ENCODE measurements at regions not wholly inside any gene's neighbourhood (a gene's known extent, or its start where the extent isn't known, plus 50 kb on each side); places are given as distances from the start of the nearest gene placed in this dataset.

- no peak for DNase-seq
These were observed 78.3 kb downstream of the RAMP3 start for GRCh38 chr7:45235905-45236304.

GRCh38 chr7:45236666-45237065 lies 79.1 kb downstream of the RAMP3 start:
- DNase-seq: no peak

DNA sequence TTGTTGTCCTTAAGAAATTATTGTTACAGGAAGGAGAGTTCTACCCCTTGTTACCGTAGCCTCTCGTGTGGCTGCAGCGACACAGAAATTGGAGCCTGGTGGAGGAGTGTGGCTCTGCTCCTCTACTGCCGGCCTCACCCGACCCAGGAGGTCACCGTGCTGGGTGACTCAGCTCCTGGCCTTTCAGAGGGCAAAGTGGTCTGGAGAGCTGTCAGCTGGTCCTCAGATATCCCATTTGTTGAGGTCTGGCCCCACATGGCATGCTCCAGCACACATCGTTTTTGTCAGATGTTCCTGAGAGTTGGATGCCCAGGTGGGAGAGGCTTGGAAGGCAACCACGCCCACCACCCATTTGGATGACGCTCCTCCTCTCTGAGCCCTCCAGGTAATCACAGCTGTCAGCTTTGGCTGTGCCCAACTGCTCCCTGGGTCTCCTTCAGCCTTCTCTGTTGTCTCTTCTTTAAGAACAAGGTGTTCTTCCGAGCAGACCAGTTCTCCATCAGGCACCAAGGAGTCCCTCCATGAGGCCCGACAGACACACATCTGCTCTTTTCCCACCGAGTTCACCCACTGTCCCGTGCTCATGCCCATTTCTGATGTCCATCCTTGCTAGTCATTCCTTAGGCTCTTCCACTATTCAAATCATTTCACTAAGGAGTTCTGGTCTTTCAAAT lies 80.3 kb downstream of the RAMP3 start:
- no peak for DNase-seq

DNA sequence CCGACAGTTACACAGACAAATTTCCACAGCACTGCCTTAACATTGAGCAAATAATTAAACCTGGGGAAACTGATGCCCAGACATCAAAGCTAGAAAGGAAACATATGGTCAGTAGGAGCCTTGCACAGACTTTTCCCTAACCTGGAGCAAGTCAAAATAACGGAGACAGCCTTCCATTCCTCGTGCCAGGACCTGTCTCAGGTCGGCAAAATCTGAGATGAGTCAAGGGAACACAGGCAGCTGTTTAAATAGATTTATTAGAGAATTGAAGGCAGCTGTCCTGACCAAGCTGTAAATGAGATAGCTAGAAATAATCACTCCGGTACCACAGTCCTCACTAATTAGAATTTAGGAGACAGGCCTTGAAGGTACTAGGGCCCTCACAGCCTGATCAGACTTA lies 81.2 kb downstream of the RAMP3 start:
- DNase-seq: no peak

GRCh38 chr7:45239486-45239885 lies 81.9 kb downstream of the RAMP3 start:
- DNase-seq: no peak

DNA sequence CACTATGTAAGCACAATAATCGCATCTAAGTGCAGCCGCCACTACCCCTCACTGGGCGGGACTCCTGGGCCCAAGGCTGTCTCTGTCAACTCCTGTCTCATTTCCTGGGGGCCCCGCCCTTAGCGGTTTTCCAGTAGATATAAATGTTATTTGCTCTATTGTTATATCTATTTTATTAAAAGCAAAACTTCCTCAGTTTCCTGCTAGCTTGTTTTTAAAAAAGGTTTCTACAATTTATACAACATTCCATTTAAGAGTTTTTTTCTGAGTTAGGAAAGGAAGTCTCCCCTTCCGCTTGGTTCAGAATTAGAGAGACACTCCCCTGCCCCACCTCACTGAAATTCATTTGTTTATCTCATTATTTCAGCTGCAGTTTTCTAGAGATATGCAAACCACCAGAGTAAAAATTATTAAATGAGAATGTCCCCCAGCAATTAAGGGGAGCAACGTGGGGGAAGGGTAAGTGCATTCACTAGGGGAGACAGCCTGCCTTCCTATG lies 82.7 kb downstream of the RAMP3 start:
- DNase-seq: no peak

DNA sequence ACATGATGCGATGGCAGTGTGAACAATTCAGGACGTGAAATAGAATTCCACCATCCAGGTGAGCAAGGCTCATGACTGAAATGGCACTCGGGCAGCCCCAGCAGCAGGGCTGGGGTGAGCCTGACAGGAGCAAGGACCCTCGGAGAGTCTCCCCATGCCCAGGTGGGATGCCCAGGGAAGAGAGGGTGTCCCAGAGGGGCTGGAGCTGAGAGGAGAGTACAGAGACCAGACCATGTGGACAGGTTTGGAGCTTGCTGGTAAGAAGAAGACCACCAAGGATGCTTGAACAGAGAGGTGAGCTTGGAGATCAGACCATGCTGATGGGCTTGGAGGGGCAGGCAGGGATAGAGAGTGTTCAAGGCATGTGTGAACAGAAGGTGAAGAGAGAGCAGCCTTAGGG lies 83.3 kb downstream of the RAMP3 start:
- no peak for DNase-seq

- DNase-seq: no peak
These were observed 83.9 kb downstream of the RAMP3 start for GRCh38 chr7:45241339-45242109.

DNA sequence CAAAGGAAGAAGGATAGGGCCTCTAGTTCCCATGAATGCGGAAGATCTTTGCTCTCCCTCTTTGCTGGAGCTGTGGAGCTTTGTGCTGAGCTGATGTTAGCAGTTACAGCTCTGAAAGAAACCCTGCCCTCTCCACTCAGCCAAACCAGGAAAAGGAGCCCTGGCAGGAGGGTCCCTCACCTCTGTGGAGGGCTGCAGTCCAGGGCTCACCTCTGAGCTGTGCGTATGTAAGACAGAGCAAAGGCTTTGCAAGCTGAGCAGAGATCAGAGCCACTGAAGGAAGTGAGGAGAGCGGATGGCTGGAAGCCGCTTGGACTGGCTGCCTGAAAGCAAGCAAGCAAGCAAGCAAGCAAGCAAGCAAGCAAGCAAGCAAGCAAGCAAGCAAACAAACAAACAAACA lies 84.7 kb downstream of the RAMP3 start:
- DNase-seq: no peak

DNA sequence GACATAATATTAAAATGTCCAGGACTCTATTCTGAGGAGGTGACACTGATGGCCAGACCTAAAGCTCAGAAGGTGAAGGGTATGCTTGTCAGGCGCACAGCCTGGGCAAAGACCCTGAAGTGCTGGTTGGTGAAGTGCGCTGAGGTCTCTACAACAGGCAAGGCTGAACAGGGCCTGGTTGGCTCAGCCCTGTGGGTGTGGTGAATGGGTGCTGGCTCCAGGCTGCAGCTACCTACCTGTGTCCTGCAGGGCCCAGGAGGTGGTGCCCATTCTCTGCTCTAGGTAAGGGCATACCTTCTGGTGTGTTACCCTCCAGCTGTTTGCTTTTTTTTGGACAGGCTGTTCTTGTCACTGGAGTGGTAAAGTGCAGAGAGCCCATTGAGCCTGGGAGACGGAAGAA lies 85.1 kb downstream of the RAMP3 start:
- DNase-seq: no peak

DNA sequence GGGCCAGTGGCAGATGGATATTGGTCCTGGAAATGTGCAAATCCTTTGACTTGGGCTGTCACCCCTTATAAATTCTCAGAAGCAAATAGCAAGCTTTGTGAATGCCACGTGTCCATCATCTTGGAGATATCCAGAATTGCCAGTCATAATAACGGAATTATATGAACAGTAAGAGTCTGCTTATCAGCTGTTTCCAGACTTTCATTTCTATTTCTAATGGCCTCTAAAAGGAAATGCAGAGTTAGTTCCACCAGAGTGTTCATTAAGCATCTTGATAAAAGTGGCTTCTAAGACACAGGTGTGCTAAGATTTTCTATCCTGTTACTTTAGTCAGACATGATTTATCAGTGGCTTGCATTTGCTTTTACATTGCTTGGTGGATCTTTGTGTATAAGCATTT lies 87.4 kb downstream of the RAMP3 start:
- DNase-seq: no peak

DNA sequence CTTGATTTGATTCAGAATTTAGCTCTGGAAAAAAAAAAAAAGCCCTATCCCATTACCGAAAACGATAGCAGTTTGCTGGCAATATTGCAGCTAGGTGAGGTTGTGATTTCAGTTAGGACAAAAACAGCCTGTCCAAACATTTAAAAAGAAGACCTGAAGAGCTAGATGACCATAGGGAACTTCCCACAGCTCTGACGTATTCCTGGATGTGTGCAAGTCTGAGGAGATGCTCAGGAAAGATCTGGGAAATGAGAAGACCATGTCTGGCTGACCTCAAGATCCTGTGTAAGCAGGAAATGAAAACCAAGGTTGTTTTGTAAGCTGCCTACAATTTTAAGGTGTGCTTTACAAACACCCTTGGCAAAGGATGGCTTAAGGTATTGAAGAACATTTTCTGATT lies 88.7 kb downstream of the RAMP3 start:
- DNase-seq: no peak

GRCh38 chr7:45252248-45252647 lies 94.7 kb downstream of the RAMP3 start:
- no peak for DNase-seq

DNA sequence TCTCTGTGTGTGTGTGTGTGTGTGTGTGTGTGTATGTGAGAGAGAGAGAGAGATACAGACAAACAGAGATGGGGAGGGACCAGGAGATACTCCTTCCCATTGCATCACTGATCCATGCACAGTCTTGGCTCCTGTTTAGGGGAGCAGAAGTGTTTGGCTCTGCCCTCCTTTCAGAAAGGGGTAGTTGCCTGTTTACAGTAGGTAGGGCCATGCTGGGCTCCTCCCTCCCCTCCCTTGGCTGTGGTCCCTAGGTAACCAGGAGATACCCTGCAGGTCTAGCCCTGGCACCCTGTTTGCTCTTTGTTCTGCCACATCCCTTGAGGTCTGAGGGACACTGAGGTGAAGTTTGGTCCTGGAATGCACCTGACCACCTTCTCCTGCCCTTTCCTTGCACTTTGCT lies 95.3 kb downstream of the RAMP3 start:
- no peak for DNase-seq

- no peak for DNase-seq
These were observed 95.8 kb downstream of the RAMP3 start for GRCh38 chr7:45253368-45253767.

DNA sequence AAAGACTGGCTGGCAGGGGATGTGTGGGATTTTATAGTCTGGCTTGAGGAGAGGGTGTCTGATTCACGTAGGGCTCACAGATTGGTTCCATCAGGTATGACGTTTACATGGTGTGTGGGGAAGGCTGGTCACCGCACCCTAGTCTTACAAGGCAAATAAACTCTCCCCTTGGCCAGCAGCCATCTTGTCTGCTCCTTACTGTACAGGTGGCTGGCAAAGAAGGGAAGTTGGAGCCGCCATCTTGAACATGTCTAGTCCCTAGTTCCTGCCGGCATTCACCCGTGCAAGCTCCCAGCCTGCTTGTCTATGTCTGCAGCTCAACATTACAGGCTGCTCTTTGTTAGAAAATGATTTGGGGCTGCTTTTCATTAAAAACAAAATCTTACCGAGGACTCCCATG lies 97.6 kb downstream of the RAMP3 start:
- DNase-seq: no peak

DNA sequence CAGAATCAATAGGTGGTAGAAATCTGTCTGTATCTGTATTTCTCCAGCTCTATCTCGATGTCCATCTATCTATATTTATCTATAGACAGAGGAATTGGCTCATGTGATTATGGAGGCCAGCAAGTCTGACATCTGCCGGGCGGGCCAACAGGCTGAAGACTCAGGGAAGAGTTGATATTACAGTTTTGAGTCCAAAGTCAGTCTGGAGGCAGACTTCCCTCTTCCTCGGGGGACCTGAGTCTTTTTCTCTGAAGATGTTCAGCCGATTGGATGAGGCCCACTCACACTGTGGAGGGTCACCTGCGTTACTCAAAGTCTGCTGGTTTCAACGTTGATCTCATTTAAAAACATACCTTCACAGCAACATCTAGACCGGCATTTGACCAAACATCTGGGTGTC lies 98.7 kb downstream of the RAMP3 start:
- no peak for DNase-seq

GRCh38 chr7:45256775-45257174 lies 99.2 kb downstream of the RAMP3 start:
- no peak for DNase-seq

DNA sequence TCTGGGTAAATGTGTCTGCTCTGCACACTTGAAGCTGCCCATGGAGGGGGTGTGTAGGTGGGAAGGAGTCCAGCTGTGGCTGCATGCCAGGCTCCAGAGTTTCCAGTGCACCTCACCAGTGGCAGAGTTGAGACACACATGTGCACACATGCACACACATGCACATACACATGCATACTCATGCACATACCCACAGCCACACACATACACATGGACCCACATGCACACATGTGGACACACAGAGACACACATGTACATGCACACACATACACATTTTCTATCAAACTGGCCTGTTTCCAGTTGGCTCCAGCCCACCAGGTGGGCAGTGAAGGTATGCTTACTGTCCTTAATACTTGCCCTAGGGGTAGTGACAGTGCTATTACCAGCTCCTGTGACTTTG lies 99.7 kb downstream of the RAMP3 start:
- no peak for DNase-seq

DNA sequence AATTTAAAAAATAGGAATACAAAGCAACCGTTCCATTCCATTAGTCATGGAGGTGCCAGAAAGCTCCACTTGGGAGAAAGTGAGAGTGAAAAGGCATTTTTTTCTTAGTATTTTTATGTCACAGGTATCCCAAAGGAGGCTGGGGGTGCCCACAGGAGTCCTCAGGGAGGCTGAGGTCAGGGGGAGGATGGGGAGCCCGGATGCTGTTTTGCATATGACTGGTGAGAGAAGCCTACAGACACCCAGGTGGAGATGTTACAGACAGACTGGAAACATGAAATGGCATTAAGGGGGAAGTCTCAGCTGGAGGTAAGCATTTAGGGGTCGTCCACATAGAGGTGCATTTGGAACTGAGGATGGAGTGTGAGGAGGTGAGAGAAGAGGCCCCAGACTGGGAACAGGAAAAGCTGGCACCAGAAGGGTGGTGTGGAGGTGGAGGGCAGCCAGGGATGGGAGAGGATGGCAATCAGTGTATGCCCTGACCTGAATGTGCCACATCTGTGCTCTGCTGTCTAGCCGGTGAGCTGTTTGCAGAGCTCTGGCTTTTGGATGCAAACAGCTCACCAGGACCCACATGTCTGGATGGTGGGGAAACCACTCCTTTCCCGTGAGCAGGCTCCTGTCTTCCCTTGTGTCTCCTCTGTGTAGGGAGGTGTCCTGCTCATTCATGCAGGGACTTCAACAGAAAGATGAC lies 101.1 kb downstream of the RAMP3 start:
- no peak for DNase-seq

GRCh38 chr7:45259227-45259596 lies 101.6 kb downstream of the RAMP3 start:
- DNase-seq: no peak

GRCh38 chr7:45259966-45260646 lies 102.5 kb downstream of the RAMP3 start:
- DNase-seq: peak; percentile 76

DNA sequence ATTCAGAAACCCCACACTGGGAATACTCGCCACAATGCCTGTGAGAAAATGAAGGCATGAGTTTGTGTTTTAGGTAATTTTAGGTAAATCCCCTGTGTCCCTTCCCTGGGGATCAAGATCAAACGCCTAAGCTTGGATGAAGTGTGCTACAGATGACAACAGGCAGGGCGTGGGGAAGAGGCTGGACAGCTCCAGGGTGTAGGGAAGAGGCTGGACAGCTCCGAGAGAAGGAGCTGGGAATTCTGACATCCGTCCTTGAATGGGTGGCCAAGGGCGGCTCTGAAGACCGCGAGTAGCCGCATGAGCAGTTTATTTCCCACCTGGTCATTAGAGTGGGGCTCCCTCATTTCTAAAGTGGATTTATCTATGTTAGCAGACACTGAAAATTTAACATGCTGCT lies 109.7 kb downstream of the RAMP3 start:
- DNase-seq: no peak
